ENCODE measurements at regions not wholly inside any gene's neighbourhood (a gene's known extent, or its start where the extent isn't known, plus 50 kb on each side); places are given as distances from the start of the nearest gene placed in this dataset.

GRCh38 chr18:49667462-49667861 is 105.6 kb downstream of the LIPG start:
- POLR2A ChIA-PET, result no interaction called here
- TF ChIP-seq ZNF384 (IDR thresholded peaks at IDR 0.05; ENCODE audit: borderline replicate concordance, low read depth, low read length), result no peak
- H3K27ac ChIP-seq (ENCODE audit: control insufficient read depth, insufficient read depth), result no peak overlapping the region
- H3K4me2 ChIP-seq (ENCODE audit: control insufficient read depth, insufficient read depth), result no peak overlapping the region
- no peaks in the 10 kb centered on the region for H3K36me3 ChIP-seq (ENCODE audit: control insufficient read depth in 2 of 2, insufficient read depth in 2 of 2, low read length in 1 of 2)
- SMC1A ChIA-PET (ENCODE audit: uncharacterized antibody, unreplicated experiment), result interaction anchor here (1.6 to 2.1 kb wide), 2 partner anchors 8 to 15 kb away, joined by 4 to 5 read pairs; no protein-coding TSS in a partner anchor
- H2AFZ ChIP-seq (ENCODE audit: control insufficient read depth, low read depth, low read length), result no peak overlapping the region
- H3K79me2 ChIP-seq (ENCODE audit: control insufficient read depth, insufficient read depth, low read length), result no peaks in the 10 kb centered on the region
- 39% methylated on average over 6 of the region's 6 CpGs for WGBS (ENCODE audit: insufficient coverage, insufficient replicate concordance, low lambda C conversion rate, missing lambda C conversion rate)
- H3K27me3 ChIP-seq (replicated peaks in 1 of 2; ENCODE audit: control insufficient read depth in 2 of 2, insufficient read depth in 2 of 2, low read length in 1 of 2), result no peaks in the 10 kb centered on the region; a peak in 1 of 4 replicates
- no peaks in the 10 kb centered on the region for H4K20me1 ChIP-seq (ENCODE audit: control insufficient read depth, insufficient read depth)
- DNase-seq (ENCODE audit: low read depth, low spot score) (no peak), FAIRE-seq (no peak), ATAC-seq (no peak)
- CTCF ChIA-PET, result interaction anchor here (2.1 kb wide), 1 partner anchor 8 kb away, joined by 5 read pairs; no protein-coding TSS in a partner anchor
- intact Hi-C loops (cut with micrococcal nuclease; ENCODE audit: unreplicated experiment) (no loop called here), in situ Hi-C loops (cut with MboI) (no loop called here)
- no peaks in the 10 kb centered on the region for H3K4me1 ChIP-seq (ENCODE audit: control insufficient read depth, insufficient read depth, low read length)
- H3K9ac ChIP-seq (ENCODE audit: control insufficient read depth, insufficient read depth, low read length), result no peak overlapping the region
- H3K9me3 ChIP-seq (replicated peaks; ENCODE audit: control insufficient read depth, insufficient read depth, low read length), result no peaks in the 10 kb centered on the region
- no TSS peak for BruUV-seq (replicated peaks)
- no peak overlapping the region for H3K4me3 ChIP-seq
- RAD21 ChIA-PET (ENCODE audit: unreplicated experiment), result no interaction called here

- DNase-seq (ENCODE audit: low read depth, low spot score) (no peak), FAIRE-seq (no peak), ATAC-seq (no peak)
- H3K79me2 ChIP-seq (ENCODE audit: control insufficient read depth, insufficient read depth, low read length), result no peaks in the 10 kb centered on the region
- POLR2A ChIA-PET, result no interaction called here
- BruUV-seq (replicated peaks), result no TSS peak
- no peak overlapping the region for H2AFZ ChIP-seq (ENCODE audit: control insufficient read depth, low read depth, low read length)
- no peak overlapping the region for H3K9ac ChIP-seq (ENCODE audit: control insufficient read depth, insufficient read depth, low read length)
- H3K4me3 ChIP-seq, result no peak overlapping the region
- no peak overlapping the region for H3K27ac ChIP-seq (ENCODE audit: control insufficient read depth, insufficient read depth)
- peaks cover 0 to 3% of the 10 kb centered on the region in 2 experiments; a peak in 1 of 4 replicates for H3K27me3 ChIP-seq (replicated peaks in 1 of 2; ENCODE audit: control insufficient read depth in 2 of 2, insufficient read depth in 2 of 2, low read length in 1 of 2)
- intact Hi-C loops (cut with micrococcal nuclease; ENCODE audit: unreplicated experiment) (no loop called here), in situ Hi-C loops (cut with MboI) (no loop called here)
- RAD21 ChIA-PET (ENCODE audit: unreplicated experiment), result no interaction called here
- H3K9me3 ChIP-seq (replicated peaks; ENCODE audit: control insufficient read depth, insufficient read depth, low read length), result no peaks in the 10 kb centered on the region
- no peak overlapping the region for H3K4me2 ChIP-seq (ENCODE audit: control insufficient read depth, insufficient read depth)
- CTCF ChIA-PET, result interaction anchor here (2.1 kb wide), 1 partner anchor 9 kb away, joined by 5 read pairs; no protein-coding TSS in a partner anchor
- no peaks in the 10 kb centered on the region for H4K20me1 ChIP-seq (ENCODE audit: control insufficient read depth, insufficient read depth)
- no peaks in the 10 kb centered on the region for H3K4me1 ChIP-seq (ENCODE audit: control insufficient read depth, insufficient read depth, low read length)
- SMC1A ChIA-PET (ENCODE audit: uncharacterized antibody, unreplicated experiment), result interaction anchor here (2.1 kb wide), 1 partner anchor 10 kb away, joined by 5 read pairs; no protein-coding TSS in a partner anchor
- H3K36me3 ChIP-seq (ENCODE audit: control insufficient read depth in 2 of 2, insufficient read depth in 2 of 2, low read length in 1 of 2), result no peaks in the 10 kb centered on the region
- WGBS (ENCODE audit: insufficient coverage, insufficient replicate concordance, low lambda C conversion rate, missing lambda C conversion rate), result 12% methylated on average over 4 of the region's 4 CpGs
- TF ChIP-seq ESRRA (IDR thresholded peaks at IDR 0.05; ENCODE audit: low read length), result no peak
- no peak for TF ChIP-seq REST (IDR thresholded peaks at IDR 0.05; ENCODE audit: low read depth, low read length)
- no peak for TF ChIP-seq NR2C1 (IDR thresholded peaks at IDR 0.05)
- no peak for TF ChIP-seq E2F4 (IDR thresholded peaks at IDR 0.05; ENCODE audit: low read depth, low read length)
- no peak for TF ChIP-seq NFIC (IDR thresholded peaks at IDR 0.05; ENCODE audit: low read depth, low read length)
- TF ChIP-seq ZNF622 (IDR thresholded peaks at IDR 0.05), result no peak
- no peak for TF ChIP-seq CBX3 (IDR thresholded peaks at IDR 0.05; ENCODE audit: borderline replicate concordance, low read depth)
- TF ChIP-seq PAX5 (IDR thresholded peaks at IDR 0.05; ENCODE audit: borderline replicate concordance, low read depth, low read length), result no peak
Observed at GRCh38 chr18:49666045-49666775, 104.4 kb downstream of the LIPG start.

All from GM12878 (cell line).